ENCODE measurements at regions not wholly inside any gene's neighbourhood (a gene's known extent, or its start where the extent isn't known, plus 50 kb on each side); places are given as distances from the start of the nearest gene placed in this dataset.

- FAIRE-seq, result no peak
- H3K4me1 Mint-ChIP-seq (ENCODE audit: low read depth, unreplicated experiment), result peaks cover 13% of the 10 kb centered on the region
Observed at GRCh38 chr5:111972080-111972479, 215.1 kb upstream of the NREP start.

DNA sequence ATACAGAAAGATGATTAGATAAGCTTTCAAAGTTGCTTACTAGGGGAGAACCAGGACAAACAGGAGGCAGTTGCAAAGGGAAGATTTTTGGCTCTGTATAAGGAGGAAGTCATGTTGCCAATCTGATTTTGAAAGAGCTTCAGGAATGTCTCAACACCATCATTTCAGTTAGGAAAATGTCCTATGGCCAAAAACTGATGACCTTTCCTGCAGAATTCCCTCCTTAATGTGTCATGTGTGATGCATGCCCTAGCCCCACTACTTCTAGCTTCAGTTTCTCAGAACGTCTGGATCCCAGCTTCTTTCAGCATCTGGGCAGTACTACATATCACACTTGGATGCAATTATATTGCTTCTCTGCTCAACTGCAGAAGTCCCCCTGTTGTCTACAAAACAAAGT is 211.5 kb upstream of the NREP start:
- H3K4me3 ChIP-seq (ENCODE audit: insufficient read depth, low read depth, low read length), result no peak overlapping the region
- H3K27ac ChIP-seq (ENCODE audit: low read depth, low read length), result no peak overlapping the region
- no peaks in the 10 kb centered on the region for H3K27me3 ChIP-seq (ENCODE audit: insufficient read depth, low read length)
- H3K27me3 Mint-ChIP-seq (ENCODE audit: low read depth, unreplicated experiment), result no peaks in the 10 kb centered on the region
- H3K4me3 Mint-ChIP-seq (ENCODE audit: unreplicated experiment), result no peak overlapping the region
- H3K36me3 ChIP-seq (ENCODE audit: insufficient read depth, low read length), result no peaks in the 10 kb centered on the region
- H3K4me1 ChIP-seq (ENCODE audit: insufficient read depth, low read length), result no peaks in the 10 kb centered on the region
- FAIRE-seq (peak; percentile 20), DNase-seq (ENCODE audit: low read depth) (no peak)
- no peaks in the 10 kb centered on the region for H3K4me1 Mint-ChIP-seq (ENCODE audit: low read depth, unreplicated experiment)
- peak overlapping the region; percentile 19 for H2AFZ ChIP-seq (ENCODE audit: low read depth, low read length)
- H3K36me3 Mint-ChIP-seq (ENCODE audit: low read depth, unreplicated experiment), result no peaks in the 10 kb centered on the region
- no peak overlapping the region for H3K4me2 ChIP-seq (ENCODE audit: low read length)
- no peak for TF ChIP-seq EZH2 (IDR thresholded peaks at IDR 0.05; ENCODE audit: insufficient read depth, low read length)
- TF ChIP-seq, protein P1, sequence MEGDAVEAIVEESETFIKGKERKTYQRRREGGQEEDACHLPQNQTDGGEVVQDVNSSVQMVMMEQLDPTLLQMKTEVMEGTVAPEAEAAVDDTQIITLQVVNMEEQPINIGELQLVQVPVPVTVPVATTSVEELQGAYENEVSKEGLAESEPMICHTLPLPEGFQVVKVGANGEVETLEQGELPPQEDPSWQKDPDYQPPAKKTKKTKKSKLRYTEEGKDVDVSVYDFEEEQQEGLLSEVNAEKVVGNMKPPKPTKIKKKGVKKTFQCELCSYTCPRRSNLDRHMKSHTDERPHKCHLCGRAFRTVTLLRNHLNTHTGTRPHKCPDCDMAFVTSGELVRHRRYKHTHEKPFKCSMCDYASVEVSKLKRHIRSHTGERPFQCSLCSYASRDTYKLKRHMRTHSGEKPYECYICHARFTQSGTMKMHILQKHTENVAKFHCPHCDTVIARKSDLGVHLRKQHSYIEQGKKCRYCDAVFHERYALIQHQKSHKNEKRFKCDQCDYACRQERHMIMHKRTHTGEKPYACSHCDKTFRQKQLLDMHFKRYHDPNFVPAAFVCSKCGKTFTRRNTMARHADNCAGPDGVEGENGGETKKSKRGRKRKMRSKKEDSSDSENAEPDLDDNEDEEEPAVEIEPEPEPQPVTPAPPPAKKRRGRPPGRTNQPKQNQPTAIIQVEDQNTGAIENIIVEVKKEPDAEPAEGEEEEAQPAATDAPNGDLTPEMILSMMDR (IDR thresholded peaks at IDR 0.05; ENCODE audit: insufficient read depth, low read depth, low read length), result no peak
- no peak overlapping the region for H3K27ac Mint-ChIP-seq (ENCODE audit: unreplicated experiment)
- H3K9ac ChIP-seq (ENCODE audit: low read length), result no peak overlapping the region
- no peaks in the 10 kb centered on the region for H3K79me2 ChIP-seq (ENCODE audit: insufficient read depth, low read length)
- H3K9me3 ChIP-seq (ENCODE audit: insufficient read depth, low read depth, low read length), result no peaks in the 10 kb centered on the region
- H4K20me1 ChIP-seq (ENCODE audit: insufficient read depth, low read length), result no peaks in the 10 kb centered on the region
- no peaks in the 10 kb centered on the region for H3K9me3 Mint-ChIP-seq (ENCODE audit: unreplicated experiment)

More at GRCh38 chr5:111972080-111972479, 215.1 kb upstream of the NREP start:
- Histone ChIP-seq H3K27me3 (ENCODE audit: insufficient read depth, low read length) (no peaks in the 10 kb centered on the region), H3K9ac (ENCODE audit: low read length) (no peak overlapping the region), H3K79me2 (ENCODE audit: insufficient read depth, low read length) (no peaks in the 10 kb centered on the region), H3K4me1 (ENCODE audit: insufficient read depth, low read length) (peaks cover 10% of the 10 kb centered on the region), H4K20me1 (ENCODE audit: insufficient read depth, low read length) (no peaks in the 10 kb centered on the region), H2AFZ (ENCODE audit: low read depth, low read length) (no peak overlapping the region), H3K27ac (ENCODE audit: low read depth, low read length) (no peak overlapping the region), H3K4me3 (ENCODE audit: insufficient read depth, low read depth, low read length) (no peak overlapping the region), H3K4me2 (ENCODE audit: low read length) (no peak overlapping the region), H3K36me3 (ENCODE audit: insufficient read depth, low read length) (no peaks in the 10 kb centered on the region), H3K9me3 (ENCODE audit: insufficient read depth, low read depth, low read length) (no peaks in the 10 kb centered on the region)
- no peak overlapping the region for H3K4me3 Mint-ChIP-seq (ENCODE audit: unreplicated experiment)
- TF ChIP-seq, protein P1 (IDR thresholded peaks at IDR 0.05; ENCODE audit: insufficient read depth, low read depth, low read length), result no peak
- TF ChIP-seq EZH2 (IDR thresholded peaks at IDR 0.05; ENCODE audit: insufficient read depth, low read length), result no peak
- DNase-seq (ENCODE audit: low read depth), result no peak
- no peak overlapping the region for H3K27ac Mint-ChIP-seq (ENCODE audit: unreplicated experiment)
- H3K36me3 Mint-ChIP-seq (ENCODE audit: low read depth, unreplicated experiment), result no peaks in the 10 kb centered on the region
- H3K9me3 Mint-ChIP-seq (ENCODE audit: unreplicated experiment), result no peaks in the 10 kb centered on the region
- H3K27me3 Mint-ChIP-seq (ENCODE audit: low read depth, unreplicated experiment), result peaks cover 3% of the 10 kb centered on the region

GRCh38 chr5:111967463-111967862 is 210.5 kb upstream of the NREP start:
- no peak overlapping the region for H3K4me3 Mint-ChIP-seq (ENCODE audit: unreplicated experiment)
- H3K4me1 ChIP-seq (ENCODE audit: insufficient read depth, low read length), result no peaks in the 10 kb centered on the region
- H3K36me3 ChIP-seq (ENCODE audit: insufficient read depth, low read length), result no peaks in the 10 kb centered on the region
- H3K9me3 ChIP-seq (ENCODE audit: insufficient read depth, low read depth, low read length), result no peaks in the 10 kb centered on the region
- no peak overlapping the region for H3K4me3 ChIP-seq (ENCODE audit: insufficient read depth, low read depth, low read length)
- H3K4me1 Mint-ChIP-seq (ENCODE audit: low read depth, unreplicated experiment), result no peaks in the 10 kb centered on the region
- TF ChIP-seq, protein P1 (IDR thresholded peaks at IDR 0.05; ENCODE audit: insufficient read depth, low read depth, low read length), result no peak
- no peak for TF ChIP-seq EZH2 (IDR thresholded peaks at IDR 0.05; ENCODE audit: insufficient read depth, low read length)
- no peak for FAIRE-seq
- H3K36me3 Mint-ChIP-seq (ENCODE audit: low read depth, unreplicated experiment), result no peaks in the 10 kb centered on the region
- H3K4me2 ChIP-seq (ENCODE audit: low read length), result no peak overlapping the region
- no peak overlapping the region for H3K27ac ChIP-seq (ENCODE audit: low read depth, low read length)
- no peak overlapping the region for H2AFZ ChIP-seq (ENCODE audit: low read depth, low read length)
- no peaks in the 10 kb centered on the region for H3K27me3 ChIP-seq (ENCODE audit: insufficient read depth, low read length)
- no peaks in the 10 kb centered on the region for H3K27me3 Mint-ChIP-seq (ENCODE audit: low read depth, unreplicated experiment)
- DNase-seq (ENCODE audit: low read depth), result no peak
- H3K9me3 Mint-ChIP-seq (ENCODE audit: unreplicated experiment), result peaks cover 1% of the 10 kb centered on the region
- no peak overlapping the region for H3K27ac Mint-ChIP-seq (ENCODE audit: unreplicated experiment)
- H3K79me2 ChIP-seq (ENCODE audit: insufficient read depth, low read length), result no peaks in the 10 kb centered on the region
- no peaks in the 10 kb centered on the region for H4K20me1 ChIP-seq (ENCODE audit: insufficient read depth, low read length)
- H3K9ac ChIP-seq (ENCODE audit: low read length), result no peak overlapping the region

Data from astrocyte (in vitro differentiated cells and primary cell).